ENCODE measurements at regions not wholly inside any gene's neighbourhood (a gene's known extent, or its start where the extent isn't known, plus 50 kb on each side); places are given as distances from the start of the nearest gene placed in this dataset.

DNA sequence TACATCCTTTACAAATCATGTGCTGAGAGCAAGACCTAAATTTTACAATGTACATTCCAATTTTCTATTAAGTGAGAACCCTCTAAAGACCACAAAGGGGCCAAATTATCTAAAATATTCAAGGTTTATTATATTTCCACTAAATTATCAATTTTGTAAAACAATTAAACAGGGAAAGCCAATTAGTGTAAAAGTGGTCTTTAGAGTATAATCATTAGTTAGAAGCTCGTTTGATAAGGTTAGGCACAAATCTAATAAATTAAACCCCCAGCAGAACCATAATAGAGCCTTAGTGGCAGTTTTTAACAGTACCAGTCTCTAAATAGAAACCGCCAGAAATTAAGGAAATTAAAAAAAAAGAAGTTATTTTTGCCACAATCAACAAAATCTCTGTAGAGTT is 249.1 kb upstream of the MANEA start:
- TF ChIP-seq, protein P1, sequence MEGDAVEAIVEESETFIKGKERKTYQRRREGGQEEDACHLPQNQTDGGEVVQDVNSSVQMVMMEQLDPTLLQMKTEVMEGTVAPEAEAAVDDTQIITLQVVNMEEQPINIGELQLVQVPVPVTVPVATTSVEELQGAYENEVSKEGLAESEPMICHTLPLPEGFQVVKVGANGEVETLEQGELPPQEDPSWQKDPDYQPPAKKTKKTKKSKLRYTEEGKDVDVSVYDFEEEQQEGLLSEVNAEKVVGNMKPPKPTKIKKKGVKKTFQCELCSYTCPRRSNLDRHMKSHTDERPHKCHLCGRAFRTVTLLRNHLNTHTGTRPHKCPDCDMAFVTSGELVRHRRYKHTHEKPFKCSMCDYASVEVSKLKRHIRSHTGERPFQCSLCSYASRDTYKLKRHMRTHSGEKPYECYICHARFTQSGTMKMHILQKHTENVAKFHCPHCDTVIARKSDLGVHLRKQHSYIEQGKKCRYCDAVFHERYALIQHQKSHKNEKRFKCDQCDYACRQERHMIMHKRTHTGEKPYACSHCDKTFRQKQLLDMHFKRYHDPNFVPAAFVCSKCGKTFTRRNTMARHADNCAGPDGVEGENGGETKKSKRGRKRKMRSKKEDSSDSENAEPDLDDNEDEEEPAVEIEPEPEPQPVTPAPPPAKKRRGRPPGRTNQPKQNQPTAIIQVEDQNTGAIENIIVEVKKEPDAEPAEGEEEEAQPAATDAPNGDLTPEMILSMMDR (IDR thresholded peaks at IDR 0.05): no peak
- no peak for DNase-seq
- no peaks in the 10 kb centered on the region for H3K9me3 ChIP-seq
- no peaks in the 10 kb centered on the region for H3K4me1 ChIP-seq
- H3K27me3 ChIP-seq: no peaks in the 10 kb centered on the region
- no peak overlapping the region for H3K27ac ChIP-seq
- intact Hi-C loops (cut with DNase I): no loop called here
- H3K4me3 ChIP-seq: no peak overlapping the region
- no peak for ATAC-seq
- H3K36me3 ChIP-seq: no peaks in the 10 kb centered on the region

DNA sequence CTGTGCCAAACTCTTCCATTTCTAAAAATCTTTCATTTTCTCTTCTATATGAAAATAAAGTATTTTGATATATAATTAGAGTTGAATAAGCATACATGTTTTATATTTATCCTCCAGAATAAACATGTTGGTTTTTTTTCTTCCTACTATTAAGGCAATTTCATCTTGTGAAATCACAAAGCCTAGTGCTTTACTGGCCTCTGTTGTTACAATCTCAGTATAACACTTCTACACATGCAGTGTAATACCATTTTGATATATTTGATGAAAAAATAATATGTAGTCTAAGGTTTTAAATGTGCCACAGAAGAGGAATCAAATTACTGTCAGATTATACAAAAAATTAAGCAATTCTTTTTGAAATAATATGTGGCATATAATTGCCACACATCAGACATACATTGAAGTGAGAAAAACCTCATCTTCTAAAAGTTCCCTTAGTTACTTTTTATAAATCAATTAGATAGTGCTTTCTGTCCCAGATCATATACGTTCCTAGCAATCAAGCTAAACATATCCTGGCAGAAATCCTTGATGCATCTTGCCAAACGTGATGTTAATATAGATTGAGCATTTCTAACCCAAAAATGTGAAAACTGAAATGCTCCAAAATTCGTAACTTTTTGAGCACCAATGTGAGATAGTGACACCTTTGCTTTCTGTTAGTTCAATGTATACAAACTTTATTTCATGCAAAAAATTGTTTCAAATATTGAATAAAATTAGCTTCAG is 225.1 kb upstream of the MANEA start:
- TF ChIP-seq, protein P1 (IDR thresholded peaks at IDR 0.05): no peak
- H3K9me3 ChIP-seq: no peaks in the 10 kb centered on the region
- intact Hi-C loops (cut with DNase I): no loop called here
- H3K4me1 ChIP-seq: no peaks in the 10 kb centered on the region
- ATAC-seq: no peak
- no peaks in the 10 kb centered on the region for H3K27me3 ChIP-seq
- no peak overlapping the region for H3K27ac ChIP-seq
- H3K36me3 ChIP-seq: no peaks in the 10 kb centered on the region
- no peak for DNase-seq
- no peak overlapping the region for H3K4me3 ChIP-seq

DNA sequence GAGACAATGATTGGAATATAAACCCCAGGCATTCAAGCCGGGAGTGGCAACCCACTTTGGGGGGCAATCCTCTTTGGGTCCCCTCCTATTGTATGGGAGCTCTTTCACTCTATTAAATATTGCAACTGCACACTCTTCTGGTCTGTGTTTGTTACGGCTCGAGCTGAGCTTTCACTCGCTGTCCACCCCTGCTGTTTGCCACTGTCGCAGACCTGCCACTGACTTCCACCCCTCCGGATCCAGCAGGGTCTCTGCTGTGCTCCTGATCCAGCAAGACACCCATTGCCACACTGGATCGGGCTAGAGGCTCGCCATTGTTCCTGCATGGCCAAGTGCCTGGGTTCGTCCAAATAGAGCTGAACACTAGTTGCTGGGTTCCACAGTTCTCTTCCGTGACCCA is 222.8 kb upstream of the MANEA start:
- Histone ChIP-seq H3K27me3 (no peaks in the 10 kb centered on the region), H3K4me1 (no peaks in the 10 kb centered on the region), H3K27ac (no peak overlapping the region), H3K36me3 (no peaks in the 10 kb centered on the region), H3K9me3 (no peaks in the 10 kb centered on the region), H3K4me3 (no peak overlapping the region)
- no peak for DNase-seq
- TF ChIP-seq, protein P1 (IDR thresholded peaks at IDR 0.05): no peak
- intact Hi-C loops (cut with DNase I): no loop called here
- no peak for ATAC-seq

DNA sequence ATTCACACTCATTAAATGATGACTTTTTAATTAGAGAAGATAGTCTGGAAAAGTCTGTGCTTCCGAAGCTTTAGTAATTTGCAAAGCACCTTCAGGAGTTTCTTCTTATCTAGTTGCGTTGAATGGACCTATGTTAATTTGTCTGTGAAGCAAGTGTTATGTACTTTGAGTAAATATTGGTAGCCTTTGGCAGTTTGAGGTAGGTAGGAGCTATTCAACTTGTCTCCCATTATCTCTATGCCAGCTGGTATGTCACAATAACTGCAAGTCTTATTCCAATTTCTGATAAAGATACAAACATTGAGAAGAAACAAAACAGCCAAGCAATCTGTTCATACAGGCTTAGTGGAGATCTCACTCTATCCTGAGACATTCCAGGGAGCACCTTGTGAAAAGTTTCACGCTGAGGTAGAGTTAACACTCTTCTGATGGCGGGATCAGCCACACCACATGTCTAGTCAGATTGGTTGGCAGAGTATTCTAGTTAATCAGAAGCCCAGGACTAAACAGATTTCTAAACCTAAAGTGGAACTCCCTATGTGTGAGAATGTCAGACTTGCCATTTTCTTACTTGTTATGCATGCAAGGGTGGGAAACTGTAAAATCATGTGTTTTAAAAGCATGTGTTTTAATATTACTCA is 219.8 kb upstream of the MANEA start:
- Histone ChIP-seq H3K36me3 (no peaks in the 10 kb centered on the region), H3K27ac (no peak overlapping the region), H3K27me3 (no peaks in the 10 kb centered on the region), H3K4me1 (no peaks in the 10 kb centered on the region), H3K9me3 (no peaks in the 10 kb centered on the region), H3K4me3 (no peak overlapping the region)
- TF ChIP-seq, protein P1 (IDR thresholded peaks at IDR 0.05): no peak
- intact Hi-C loops (cut with DNase I): no loop called here
- no peak for DNase-seq
- ATAC-seq: no peak

DNA sequence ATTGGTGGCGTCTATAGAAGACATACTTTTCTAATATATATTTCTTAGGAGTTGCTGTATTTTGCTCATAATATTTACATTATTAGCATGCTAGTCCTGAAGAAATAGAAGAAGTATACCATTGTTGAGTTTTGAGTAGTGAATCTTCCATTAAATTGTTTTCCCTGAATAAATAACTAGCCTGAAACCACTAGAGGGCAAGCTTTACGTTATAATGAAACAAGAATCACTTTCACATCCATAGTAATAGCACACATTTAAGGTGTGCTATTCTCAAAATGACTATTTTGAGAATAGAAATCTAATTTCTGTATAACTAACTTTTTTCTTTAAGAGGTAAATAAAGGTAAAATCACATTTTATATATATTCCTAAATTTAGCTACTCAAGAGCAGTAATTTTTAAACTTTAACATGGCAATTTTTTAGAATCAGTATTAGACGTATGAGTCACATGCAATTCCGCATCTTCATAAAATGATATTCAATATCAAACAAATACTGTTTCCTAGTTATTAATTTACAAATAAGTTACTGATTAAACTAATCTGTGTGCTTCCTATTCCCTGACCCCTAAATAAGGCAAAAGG is 213.2 kb upstream of the MANEA start:
- H3K27me3 ChIP-seq: no peaks in the 10 kb centered on the region
- no peak for DNase-seq
- H3K4me3 ChIP-seq: no peak overlapping the region
- H3K9me3 ChIP-seq: no peaks in the 10 kb centered on the region
- no peak overlapping the region for H3K27ac ChIP-seq
- H3K36me3 ChIP-seq: no peaks in the 10 kb centered on the region
- ATAC-seq: no peak
- intact Hi-C loops (cut with DNase I): no loop called here
- H3K4me1 ChIP-seq: no peaks in the 10 kb centered on the region
- TF ChIP-seq, protein P1 (IDR thresholded peaks at IDR 0.05): no peak
